ENCODE measurements at regions not wholly inside any gene's neighbourhood (a gene's known extent, or its start where the extent isn't known, plus 50 kb on each side); places are given as distances from the start of the nearest gene placed in this dataset.

DNA sequence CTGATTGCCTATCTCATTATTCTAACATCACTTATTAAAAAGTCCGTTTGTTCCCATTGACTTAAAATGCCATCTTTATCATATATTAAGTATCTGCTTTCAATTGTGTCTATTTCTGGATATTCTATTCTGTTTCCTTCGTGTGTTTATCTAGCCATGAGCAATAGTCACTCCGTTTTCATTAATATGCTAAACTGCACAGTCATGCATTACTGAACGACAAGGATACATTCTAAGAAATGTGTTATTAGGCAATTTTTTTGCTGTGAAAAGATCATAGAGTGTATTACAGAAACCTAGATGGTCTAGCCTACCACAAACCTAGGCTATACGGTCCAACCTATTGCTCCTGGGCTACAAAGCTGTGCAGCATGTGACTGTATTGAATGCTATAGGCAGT, 482.9 kb downstream of the IRX1 start:
- DNase-seq (ENCODE audit: low read depth), result no peak

DNA sequence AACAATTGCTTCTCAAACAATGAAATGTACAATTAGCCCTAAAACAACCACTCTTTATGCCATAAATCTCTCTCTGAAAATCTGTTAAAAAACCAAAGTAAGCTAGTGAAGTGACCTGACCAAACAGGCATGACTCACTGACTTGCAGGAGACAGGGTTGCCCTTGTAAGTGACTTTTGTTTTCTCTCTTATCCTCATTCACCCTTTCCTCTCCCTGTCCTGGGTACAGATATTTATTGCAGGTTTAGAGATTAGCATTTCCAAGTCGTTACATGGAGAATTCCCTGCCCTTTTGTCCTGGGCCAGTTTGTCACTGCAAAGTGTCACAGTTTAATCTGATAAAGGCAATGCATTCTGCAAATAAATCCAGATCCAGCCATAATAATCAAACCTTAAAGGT, 484.2 kb downstream of the IRX1 start:
- DNase-seq (ENCODE audit: low read depth), result no peak

DNA sequence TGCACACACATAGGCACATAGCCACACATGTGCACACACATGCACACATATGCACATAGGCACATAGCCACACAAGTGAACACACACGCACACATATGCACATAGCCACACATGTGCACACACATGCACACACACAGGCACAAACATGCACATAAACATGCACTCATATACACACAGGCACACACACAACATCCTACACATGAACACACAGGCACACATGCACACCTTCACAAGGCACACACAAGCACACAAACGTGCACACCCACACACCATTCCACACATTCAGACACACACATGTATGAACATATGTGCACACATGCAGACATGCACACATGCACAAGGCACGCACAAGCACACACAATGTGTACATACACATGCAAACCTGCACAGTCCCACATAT, 484.7 kb downstream of the IRX1 start:
- DNase-seq (ENCODE audit: low read depth), result no peak

DNA sequence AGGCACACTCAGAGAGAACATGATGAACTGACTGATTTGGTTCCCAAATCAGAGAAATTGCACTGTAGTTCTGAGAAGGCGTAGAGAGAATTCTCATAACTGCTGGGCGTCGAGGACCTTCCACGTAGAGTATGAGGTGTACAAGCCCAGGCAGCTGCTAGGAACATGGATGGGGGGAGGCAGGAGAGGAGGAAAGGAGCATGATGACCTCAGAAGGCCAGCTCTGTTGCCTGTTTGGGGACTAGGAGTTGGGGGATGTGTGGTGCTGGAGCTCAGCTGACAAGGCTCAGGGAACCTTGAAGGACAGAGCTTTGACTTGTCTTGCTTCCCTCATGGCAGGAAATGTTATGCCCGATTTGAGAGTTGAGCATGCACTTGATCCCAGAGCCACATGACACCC, 485.4 kb downstream of the IRX1 start:
- DNase-seq (ENCODE audit: low read depth), result no peak

DNA sequence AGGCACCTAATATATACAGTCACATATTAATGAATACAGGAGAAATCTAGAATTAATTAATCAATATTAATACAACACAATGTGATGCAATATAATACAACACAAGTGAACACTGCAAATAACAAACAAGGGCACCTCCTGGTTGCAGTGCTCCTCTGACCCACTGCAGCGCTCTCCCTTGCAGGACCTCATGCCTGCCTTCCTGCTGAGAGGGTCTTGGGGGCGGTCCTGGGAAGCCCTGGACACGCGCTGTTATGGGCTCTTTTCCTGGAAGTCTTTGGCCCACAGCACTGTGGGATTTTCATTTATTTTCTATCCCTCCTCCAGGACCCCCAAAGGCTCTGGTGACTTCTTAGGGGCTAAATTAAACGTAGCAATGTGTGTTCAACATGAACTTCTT, 485.8 kb downstream of the IRX1 start:
- no peak for DNase-seq (ENCODE audit: low read depth)

- no peak for DNase-seq (ENCODE audit: low read depth)
Observed at GRCh38 chr5:4082966-4083564, 487.4 kb downstream of the IRX1 start.

DNA sequence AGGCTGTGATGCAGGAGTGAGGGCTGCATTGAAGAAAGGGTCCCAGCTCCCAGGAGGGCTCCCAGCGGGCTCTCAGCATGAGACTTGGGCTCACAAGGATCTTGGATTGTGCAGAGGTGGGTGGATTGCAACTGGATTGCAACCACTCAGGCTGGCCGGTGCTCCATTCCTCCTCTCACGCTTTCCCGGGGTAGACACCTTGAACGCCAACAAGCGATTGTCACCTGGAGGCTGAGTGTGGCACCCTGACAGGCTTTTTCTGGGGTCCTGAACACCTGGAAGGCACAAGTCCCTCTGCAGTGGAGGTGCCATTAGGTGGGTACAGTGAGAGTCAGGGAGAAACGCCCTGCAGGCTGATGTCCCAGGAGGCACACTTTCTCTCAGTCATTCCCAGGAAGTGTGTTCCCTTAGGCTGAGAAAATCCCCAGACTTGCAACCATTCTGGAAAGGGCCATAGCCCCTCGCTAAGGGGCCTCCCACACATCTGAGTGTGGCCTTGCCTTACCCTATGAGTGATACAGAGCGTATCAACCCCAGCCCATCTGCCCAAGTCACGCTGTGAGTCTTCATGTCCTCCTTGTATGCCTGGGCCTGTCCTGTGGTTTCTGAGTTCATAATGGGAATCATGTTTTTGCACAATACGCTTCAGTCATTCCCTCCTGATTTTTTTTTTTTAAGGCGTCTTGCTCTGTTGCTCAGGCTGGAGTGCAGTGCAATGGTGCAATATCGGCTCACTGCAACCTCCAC, 488.1 kb downstream of the IRX1 start:
- DNase-seq (ENCODE audit: low read depth), result no peak

DNA sequence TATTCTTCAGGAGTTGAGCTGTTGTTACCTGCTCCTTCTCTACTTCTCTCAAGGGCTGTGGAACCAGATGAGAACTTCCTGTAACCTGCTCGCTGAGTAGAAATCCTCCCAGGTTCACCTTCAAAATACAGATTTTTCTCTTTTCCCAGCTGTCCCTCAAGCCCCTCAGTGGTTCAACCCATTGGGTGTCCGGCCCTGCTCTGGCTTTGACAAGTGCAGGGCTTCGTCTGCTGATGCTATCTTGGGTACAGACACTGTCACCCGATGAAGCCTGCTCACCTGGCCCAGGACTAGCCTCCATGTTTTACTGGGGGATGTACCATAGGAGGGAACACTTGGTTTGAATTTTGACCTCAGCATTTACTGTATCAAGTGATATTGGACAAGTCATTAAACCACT, 490.4 kb downstream of the IRX1 start:
- no peak for DNase-seq (ENCODE audit: low read depth)

DNA sequence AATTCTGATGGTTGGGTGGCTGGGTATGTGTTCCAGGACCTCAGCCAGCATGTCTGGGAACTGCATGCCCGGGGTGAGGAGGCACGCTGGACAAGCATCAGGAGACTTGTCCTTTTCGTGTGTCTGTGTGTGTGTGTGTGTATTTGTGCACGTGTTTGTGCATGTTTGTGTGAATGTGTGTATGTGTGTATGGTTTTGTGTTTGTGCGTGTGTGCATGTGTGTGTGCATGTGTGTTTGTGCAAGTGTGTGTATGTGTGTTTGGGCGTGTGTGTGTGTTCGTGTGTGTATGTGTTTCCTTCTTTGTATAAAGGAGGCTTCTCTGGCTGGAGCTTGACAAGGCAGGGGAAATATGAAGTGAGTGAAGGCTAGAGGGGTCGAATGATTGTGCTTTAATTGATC, 491.5 kb downstream of the IRX1 start:
- DNase-seq (ENCODE audit: low read depth), result no peak

DNA sequence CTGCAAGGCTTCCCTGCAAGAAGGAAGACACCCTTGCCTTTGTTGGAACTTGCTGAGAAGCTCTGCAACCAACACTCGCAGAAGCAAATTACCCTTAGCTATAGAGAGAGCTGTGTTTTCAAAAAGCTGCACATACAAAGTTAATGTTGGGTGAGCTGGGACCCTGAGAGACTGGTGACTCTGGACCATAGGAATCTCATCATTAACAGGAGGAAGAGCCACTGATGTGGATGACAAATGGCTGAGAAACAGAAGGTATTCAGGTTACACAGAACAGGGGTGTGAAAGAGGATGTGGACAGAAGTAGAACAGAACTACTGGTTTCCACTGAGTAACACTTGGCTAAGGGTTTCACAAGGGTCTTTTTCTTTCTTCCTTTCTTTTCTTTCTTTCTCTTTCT, 493.5 kb downstream of the IRX1 start:
- no peak for DNase-seq (ENCODE audit: low read depth)

DNA sequence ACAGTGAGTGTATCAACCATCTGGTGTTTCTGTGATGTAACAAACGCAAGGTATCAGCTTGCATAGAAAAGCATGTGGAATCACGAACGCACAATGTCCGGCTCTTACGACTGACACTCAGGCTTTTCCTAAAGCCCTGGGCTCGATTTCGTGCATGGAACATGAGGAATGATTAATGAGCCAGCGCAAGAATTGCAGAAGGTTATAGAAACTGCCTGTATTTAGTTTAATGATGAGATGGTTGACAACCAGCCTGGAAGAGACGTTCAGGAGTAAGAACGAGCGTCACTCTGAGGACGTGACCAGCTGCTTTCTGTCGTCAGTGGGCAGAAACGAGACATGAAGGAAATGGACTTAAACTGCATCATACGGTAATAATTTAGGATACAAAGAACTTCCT, 497.6 kb downstream of the IRX1 start:
- DNase-seq (ENCODE audit: low read depth), result no peak

DNA sequence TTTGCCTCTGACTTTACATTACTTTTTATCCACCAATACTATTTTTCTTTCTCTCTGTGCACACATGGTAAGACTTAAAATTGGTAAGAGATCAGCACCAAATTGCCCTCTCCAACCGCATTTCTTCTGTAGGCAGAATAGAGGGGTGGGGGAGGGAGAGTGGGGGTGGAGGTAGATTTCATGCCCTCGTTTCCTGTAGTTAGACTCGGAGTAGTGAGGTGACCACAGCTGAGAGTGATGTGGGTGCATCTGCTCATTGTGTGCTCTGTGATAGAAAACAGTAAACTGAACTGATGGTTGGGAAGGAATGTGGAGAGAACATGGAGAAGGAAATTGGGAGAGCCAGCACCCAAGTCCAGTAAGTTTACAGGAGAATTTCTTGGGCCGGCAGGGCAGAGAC, 498.3 kb downstream of the IRX1 start:
- DNase-seq (ENCODE audit: low read depth), result no peak

DNA sequence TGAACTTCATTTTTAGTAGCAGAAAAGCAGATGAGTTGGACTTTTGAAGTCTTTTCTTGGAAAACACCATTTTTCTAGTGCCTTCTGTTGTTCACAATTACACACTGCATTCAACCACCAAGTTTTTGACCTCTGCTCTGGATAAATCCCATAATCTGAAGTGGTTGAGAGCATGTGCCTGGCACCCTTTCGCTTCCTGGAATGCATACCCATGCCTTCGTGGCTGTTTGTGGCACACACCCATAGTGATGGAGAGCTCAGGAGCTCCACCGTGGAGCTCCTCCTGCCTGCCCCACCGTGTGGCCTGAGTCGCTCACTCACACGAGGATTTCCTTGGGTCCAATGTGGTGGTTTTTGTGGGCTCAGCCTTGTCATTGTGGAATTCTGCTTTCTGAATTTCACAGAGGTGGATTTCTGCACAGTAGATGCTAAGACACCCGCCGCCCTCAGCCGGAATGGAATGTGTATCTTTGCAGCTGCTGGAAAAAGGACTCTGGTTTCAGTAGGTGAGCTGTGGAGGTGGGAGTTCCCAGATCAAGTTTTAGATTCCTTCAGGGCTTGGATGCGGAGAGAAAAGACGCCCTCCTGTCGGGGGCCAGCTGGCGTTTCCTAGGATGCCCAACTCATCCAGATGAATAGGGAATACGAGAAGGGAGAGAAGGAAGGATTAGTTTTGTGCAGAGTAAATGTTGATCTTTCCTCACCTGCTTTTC, 500.4 kb downstream of the IRX1 start:
- no peak for DNase-seq (ENCODE audit: low read depth)

DNA sequence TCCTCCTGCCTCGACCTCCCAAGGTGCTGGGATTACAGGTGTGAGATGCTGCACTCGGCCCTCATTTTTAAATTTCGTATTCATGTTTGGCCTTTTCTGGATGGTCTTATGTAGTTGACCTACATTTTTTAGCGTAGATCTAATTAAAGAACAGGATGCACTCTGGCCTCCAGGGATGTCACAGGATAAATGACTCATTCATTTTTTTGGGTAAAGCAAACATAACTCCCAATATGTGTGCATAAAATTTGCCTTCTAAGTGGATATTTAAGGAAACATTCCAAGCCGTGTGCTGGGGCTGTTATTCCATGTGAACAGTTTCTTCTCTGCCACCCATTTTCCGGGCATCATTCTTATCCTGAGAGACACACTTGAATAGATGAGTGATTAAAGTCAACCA, 501.6 kb downstream of the IRX1 start:
- no peak for DNase-seq (ENCODE audit: low read depth)

GRCh38 chr5:4098226-4098625, 502.6 kb downstream of the IRX1 start:
- DNase-seq (ENCODE audit: low read depth), result no peak

DNA sequence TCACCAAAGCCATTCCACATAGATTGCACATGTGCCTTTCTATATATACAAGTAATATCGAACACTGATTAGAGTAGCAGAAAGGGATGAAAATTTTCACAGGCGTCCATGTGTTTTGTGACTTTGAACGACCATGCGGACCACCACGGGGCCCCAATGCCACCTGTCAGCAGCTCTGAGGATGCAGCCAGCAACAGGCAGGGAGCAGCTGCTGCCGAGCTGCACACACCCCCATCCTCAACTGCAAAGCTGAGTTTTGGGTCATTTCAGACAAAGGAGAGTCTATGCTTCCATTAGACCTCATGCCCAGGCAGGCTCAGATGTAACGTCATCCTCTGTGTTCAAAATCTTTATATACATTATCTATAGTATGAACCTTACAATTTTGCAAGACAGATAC, 503.8 kb downstream of the IRX1 start:
- no peak for DNase-seq (ENCODE audit: low read depth)

DNA sequence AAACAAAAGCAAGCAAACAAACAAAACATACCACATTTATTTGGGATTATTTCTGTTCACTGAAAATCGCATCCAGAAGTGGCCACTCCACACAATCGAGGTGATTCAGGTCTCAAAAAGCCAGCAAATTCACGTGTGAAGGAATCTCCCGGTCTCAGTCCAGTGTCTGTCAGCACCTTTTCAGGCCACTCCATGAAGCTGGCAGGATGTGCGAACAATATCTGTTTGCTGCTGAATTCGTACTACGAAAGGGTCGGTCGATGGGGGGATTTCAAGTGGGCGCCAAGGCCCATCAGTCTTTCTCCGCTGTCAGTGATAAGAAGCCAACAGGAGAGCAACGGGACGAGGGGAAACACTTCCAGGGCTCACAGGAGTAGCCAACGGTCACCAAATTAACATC, 505.1 kb downstream of the IRX1 start:
- DNase-seq (ENCODE audit: low read depth), result no peak

DNA sequence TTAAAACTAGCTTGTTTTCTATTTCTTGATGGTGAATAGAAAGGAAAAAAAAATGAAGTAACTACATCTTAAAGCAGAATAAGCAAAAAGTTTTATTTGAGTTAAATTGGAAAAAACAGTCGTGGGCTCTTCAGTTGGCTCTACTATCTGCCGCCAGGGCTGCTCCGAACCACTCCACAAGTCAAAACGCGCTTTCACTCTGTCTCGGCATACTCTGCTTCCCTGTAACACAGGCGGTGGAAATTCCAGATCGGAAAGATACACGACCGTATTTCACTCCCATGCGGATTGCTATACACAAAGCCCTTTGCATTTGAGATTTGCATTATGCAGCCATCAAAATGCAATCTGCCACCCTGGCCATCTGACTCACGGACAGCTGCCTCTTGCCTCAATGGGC, 505.6 kb downstream of the IRX1 start:
- no peak for DNase-seq (ENCODE audit: low read depth)

- DNase-seq (ENCODE audit: low read depth), result no peak
Observed at GRCh38 chr5:4104831-4105597, 509.4 kb downstream of the IRX1 start.

DNA sequence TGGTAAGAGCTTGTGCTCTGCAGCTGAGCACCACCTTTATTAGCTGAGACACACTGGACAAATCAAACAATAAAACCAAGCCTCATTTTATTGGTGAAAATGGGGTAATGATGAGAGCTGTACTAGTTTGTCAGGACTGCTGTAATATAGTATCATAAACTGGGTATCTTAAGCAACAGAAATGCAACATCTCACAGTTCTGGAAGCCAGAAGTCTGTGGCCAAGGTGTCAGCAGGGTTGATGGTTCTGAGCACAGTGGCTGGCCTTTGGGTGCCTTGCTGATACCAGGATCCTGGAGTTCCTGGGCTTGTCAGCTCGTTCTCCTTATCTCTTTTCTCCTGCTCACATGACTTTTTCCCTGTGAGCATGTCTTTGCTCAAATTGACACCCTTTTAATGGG, 513.1 kb downstream of the IRX1 start:
- DNase-seq (ENCODE audit: low read depth), result no peak

- no peak for DNase-seq (ENCODE audit: low read depth)
Observed at GRCh38 chr5:4113426-4113825, 517.8 kb downstream of the IRX1 start.

- no peak for DNase-seq (ENCODE audit: low read depth)
Observed at GRCh38 chr5:4113905-4114304, 518.3 kb downstream of the IRX1 start.

GRCh38 chr5:4114452-4114851, 518.8 kb downstream of the IRX1 start:
- no peak for DNase-seq (ENCODE audit: low read depth)

Measured in HS-27A (cell line).